D341Med (cell line): ENCODE measurements at regions not wholly inside any gene's neighbourhood (a gene's known extent, or its start where the extent isn't known, plus 50 kb on each side); places are given as distances from the start of the nearest gene placed in this dataset.
"Not testable (repeated sequence)": the region's sequence is repeated elsewhere in the genome, so short reads cannot be mapped to it uniquely, and the experiment has no call there.

Source experiments
- DNase-seq: peaks from one replicate; pipeline ENCODE4 v3.0.0; 2012; ENCODE audit warnings: low spot score

GRCh38 chrX:123085311-123085940, 98.7 kb upstream of the GRIA3 start:
- no peak for DNase-seq

GRCh38 chrX:123086768-123087167, 97.3 kb upstream of the GRIA3 start:
- no peak for DNase-seq

GRCh38 chrX:123087326-123087725, 96.8 kb upstream of the GRIA3 start:
- DNase-seq, result no peak

GRCh38 chrX:123088331-123088730, 95.7 kb upstream of the GRIA3 start:
- DNase-seq, result no peak

GRCh38 chrX:123088930-123089329, 95.1 kb upstream of the GRIA3 start:
- DNase-seq, result no peak

GRCh38 chrX:123093792-123094191, 90.3 kb upstream of the GRIA3 start:
- DNase-seq, result no peak

- no peak for DNase-seq
Observed at GRCh38 chrX:123108513-123109427, 75.3 kb upstream of the GRIA3 start.

- DNase-seq, result no peak
Observed at GRCh38 chrX:123121241-123121640, 62.8 kb upstream of the GRIA3 start.

- DNase-seq, result not testable (repeated sequence)
Observed at GRCh38 chrX:123129805-123130204, 54.3 kb upstream of the GRIA3 start.
